GM21576 (cell line): ENCODE measurements at regions not wholly inside any gene's neighbourhood (a gene's known extent, or its start where the extent isn't known, plus 50 kb on each side); places are given as distances from the start of the nearest gene placed in this dataset.
A peak's percentile ranks its signal among the peaks of the same experiment; 100 is the strongest.
"Not testable (repeated sequence)": the region's sequence is repeated elsewhere in the genome, so short reads cannot be mapped to it uniquely, and the experiment has no call there.

Source experiments
- ATAC-seq: cut with Tn5 transposase; IDR thresholded peaks from one replicate; pipeline ENCODE4 v1.9.1; 2021; ENCODE audit warnings: mild to moderate bottlenecking, moderate library complexity; ENCODE audit not compliant: unreplicated experiment

DNA sequence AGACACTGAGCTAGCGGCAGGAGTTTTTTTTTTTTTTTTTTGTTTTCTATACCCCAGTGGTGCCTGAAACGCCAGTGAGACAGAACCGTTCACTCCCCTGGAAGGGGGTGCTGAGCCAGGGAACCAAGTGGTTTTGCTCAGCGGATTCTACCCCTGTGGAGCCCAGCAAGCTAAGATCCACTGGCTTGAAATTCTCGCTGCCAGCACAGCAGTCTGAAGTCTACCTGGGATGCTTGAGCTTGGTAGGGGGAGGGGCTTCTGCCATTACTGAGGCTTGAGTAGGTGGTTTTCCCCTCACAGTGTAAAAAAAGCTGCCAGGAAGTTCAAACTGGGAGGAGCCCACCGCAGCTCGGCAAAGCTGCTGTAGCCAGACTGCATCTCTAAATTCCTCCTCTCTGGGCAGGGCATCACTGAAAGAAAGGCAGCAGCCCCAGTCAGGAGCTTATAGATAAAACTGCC is 173.0 kb downstream of the DMAC1 start:
- not testable (repeated sequence) for ATAC-seq

DNA sequence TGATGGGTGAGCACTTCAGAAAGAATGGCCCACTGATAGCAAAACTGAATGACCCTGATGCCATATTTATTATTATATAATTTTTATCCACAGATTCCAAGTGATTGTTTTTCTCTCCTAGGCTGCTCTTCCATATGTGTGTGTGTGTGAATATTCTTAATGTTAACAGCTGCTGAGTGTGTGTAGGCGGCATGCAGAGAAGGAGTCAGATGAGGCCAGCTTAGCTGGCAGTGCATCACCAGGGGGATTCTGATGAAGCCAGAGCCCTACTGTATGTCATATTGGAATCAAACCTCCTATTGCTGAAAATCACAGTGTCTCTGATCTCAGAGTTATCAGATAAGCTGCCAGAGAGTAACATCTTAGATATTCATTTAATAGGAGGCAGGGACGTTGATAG is 177.1 kb downstream of the DMAC1 start:
- no peak for ATAC-seq

- ATAC-seq = no peak
Observed at GRCh38 chr9:7615344-7615743, 184.2 kb downstream of the DMAC1 start.

DNA sequence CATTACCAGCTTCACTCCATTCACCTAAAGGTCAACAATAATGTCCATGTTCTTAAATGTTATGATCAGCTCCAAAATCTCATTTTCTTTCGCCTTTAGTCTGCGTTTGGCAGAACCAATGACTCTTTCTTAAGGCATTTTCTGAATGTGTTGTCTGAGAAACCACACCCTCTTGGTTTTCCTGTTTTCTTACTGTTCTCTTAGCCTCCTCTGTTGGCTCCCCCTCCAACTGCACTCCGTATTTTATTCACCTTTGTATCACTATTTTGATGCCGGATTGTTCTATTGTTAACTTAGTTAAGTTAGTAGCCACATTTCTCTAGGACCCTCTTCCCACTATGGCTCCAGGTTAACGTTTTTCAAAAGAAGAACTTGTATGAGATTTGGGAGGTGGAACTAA is 185.6 kb downstream of the DMAC1 start:
- ATAC-seq = no peak

- no peak for ATAC-seq
Observed at GRCh38 chr9:7608261-7608660, 191.3 kb downstream of the DMAC1 start.

- ATAC-seq = no peak
Observed at GRCh38 chr9:7607421-7607820, 192.2 kb downstream of the DMAC1 start.

GRCh38 chr9:7606591-7606990 is 193.0 kb downstream of the DMAC1 start:
- ATAC-seq = no peak

GRCh38 chr9:7601739-7602138 is 197.8 kb downstream of the DMAC1 start:
- no peak for ATAC-seq

DNA sequence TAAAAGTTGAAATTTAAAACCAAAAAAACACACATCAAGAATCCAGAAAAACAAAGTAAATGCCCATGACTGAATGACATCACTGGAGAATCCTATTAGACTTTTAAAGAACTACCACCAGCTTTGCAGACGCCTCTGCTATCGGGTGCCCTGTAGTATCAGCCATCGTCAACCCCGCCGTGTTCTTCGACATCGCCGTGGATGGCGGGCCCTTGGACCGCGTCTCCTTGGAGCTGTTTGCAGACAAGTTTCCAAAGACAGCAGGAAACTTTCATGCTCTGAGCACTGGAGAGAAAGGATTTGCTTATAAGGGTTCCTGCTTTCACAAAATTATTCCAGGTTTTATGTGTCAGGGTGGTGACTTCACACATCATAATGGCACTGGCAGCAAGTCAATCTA is 201.9 kb downstream of the DMAC1 start:
- no peak for ATAC-seq

GRCh38 chr9:7592321-7593316 is 207.0 kb downstream of the DMAC1 start:
- no peak for ATAC-seq

GRCh38 chr9:7591501-7591900 is 208.1 kb downstream of the DMAC1 start:
- ATAC-seq = no peak

GRCh38 chr9:7580568-7580967 is 219.0 kb downstream of the DMAC1 start:
- ATAC-seq = no peak

DNA sequence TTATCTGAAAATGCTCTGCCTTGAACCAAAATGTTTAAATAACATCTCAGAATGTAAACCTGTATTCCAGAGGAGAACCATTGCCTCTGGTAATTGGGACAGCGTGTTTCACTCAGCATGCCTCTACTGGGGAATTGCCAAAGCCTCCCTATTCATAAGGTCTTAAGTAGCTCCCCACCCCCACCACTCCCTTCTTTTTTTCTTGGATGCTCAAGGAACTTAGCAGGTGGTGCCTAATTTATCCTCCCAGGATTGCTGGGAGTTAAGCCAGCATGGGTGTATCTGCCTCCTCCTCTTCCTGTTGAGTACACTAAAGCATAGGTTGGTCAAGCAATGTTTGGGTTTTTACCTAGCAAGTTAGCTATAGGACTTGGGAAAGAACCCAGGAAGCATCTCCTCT is 220.2 kb downstream of the DMAC1 start:
- ATAC-seq = no peak

- no peak for ATAC-seq
Observed at GRCh38 chr9:7578951-7579350, 220.6 kb downstream of the DMAC1 start.

GRCh38 chr9:7570107-7570720 is 229.4 kb downstream of the DMAC1 start:
- peak; percentile 90 for ATAC-seq

DNA sequence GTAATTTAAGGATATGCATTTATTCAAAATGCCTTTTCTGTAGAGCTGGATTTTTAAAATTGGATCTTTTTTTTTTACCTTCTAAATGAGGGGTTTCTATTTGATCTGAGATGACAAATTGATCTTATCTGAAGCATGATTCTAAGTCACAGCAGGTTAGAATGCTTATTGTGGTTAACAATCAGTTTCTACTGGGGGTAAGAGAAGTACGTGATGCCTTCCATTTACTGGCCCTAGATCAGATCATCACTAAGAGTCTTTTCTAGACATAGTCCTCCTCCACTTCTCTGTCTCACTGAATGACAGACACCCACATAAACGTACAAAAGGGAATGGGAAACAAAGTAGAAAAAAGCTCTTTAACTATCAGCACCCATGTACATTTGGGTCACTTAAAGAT is 231.9 kb downstream of the DMAC1 start:
- no peak for ATAC-seq

DNA sequence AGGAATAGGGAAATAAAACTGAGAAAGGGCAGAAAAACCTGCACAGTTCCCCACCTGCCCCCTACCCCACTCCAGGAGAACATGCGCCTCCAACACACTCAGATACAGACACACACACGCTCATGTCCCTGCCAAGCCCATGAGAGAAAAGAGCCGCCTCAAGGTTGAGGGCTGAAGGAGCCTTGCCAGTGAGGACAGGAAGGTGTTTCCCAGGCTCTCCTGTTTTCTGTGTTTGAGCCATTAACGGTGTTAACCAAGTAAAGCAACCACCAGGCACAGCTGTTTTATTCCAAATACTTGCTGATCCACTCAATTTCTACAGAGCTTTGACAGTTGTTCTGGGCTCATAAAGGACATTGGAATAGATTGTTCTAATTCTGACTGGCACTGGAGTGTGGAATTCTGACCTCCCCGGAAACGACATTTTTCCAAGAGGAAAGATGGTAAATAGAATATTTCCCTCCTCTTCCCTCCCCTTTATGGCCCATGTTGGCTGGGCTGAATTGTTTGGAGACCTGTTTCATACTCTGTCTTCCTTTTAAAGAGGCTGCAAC is 238.0 kb downstream of the DMAC1 start:
- no peak for ATAC-seq

GRCh38 chr9:7560669-7561305 is 238.8 kb downstream of the DMAC1 start:
- no peak for ATAC-seq

DNA sequence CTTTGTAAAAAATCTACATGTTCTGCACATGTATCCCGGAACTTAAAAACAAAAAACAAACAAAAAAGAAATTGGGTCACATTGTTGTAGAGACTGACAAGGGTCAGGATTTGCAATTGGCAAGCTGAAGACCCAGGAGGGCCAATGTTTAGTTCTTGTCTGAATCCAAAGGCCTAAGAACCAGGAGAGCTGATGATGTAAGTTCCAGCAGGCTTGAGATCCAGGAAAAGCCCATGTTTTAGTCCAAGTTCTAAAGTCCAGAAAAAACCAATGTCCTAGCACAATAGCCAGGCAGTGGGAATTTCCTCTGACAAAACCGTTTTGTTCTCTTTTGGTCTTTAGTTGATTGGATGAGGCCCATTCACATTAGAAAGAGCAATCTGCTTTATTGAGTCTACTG is 244.9 kb downstream of the DMAC1 start:
- no peak for ATAC-seq

DNA sequence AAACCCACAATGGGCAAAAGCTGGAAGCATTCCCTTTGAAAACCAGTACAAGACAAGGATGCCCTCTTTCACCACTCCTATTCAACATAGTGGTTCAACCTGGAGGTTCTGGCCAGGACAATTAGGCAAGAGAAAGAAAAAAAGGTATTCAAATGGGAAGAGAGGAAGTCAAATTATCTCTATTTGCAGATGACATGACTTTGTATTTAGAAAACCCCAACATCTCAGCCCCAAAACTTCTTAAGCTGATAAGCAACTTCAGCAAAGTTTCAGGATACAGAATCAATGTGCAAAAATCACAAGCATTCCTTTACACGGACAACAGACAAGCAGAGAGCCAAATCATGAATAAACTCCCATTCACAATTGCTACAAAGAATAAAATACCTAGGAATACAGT is 246.9 kb downstream of the DMAC1 start:
- ATAC-seq = not testable (repeated sequence)

GRCh38 chr9:7549249-7549648 is 250.3 kb downstream of the DMAC1 start:
- no peak for ATAC-seq
